ENCODE measurements at regions not wholly inside any gene's neighbourhood (a gene's known extent, or its start where the extent isn't known, plus 50 kb on each side); places are given as distances from the start of the nearest gene placed in this dataset.
A peak's percentile ranks its signal among the peaks of the same experiment; 100 is the strongest.

DNA sequence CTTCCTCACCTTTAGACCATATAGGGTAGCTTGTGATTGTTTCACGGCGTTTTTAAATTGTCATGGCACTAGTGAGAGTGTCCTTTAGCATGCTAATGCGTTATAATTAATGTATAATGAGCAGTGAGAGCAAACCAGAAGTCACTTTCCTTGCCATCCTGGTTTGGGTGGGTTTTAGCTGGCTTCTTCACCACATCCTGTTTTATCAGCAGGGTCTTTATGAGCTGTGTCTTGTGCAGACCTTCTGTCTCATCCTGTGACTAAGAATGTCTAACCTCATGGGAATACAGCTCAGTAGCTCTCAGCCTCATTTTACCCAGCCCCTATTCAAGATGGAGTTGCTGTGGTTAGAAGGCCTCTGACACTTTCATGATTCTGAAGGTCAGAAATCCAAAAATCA lies 370.9 kb upstream of the RBFOX1 start:
- ChIA-PET CTCF (ENCODE audit: partially characterized antibody) (no interaction called here), POLR2A (ENCODE audit: partially characterized antibody) (no interaction called here)
- no peaks in the 10 kb centered on the region for H3K4me1 ChIP-seq (ENCODE audit: insufficient read depth, low read length)
- no peaks in the 10 kb centered on the region for H3K4me1 Mint-ChIP-seq
- H3K27me3 Mint-ChIP-seq, result no peaks in the 10 kb centered on the region
- H3K27ac Mint-ChIP-seq, result no peak overlapping the region
- no peak overlapping the region for H3K4me3 Mint-ChIP-seq
- no peaks in the 10 kb centered on the region for H3K36me3 Mint-ChIP-seq
- H3K36me3 ChIP-seq (ENCODE audit: insufficient read depth, low read length), result no peaks in the 10 kb centered on the region
- H3K27me3 ChIP-seq (ENCODE audit: insufficient read depth, low read length), result no peaks in the 10 kb centered on the region
- H3K4me3 ChIP-seq (ENCODE audit: low read length in 2 of 2), result no peak overlapping the region
- H3K27ac ChIP-seq (ENCODE audit: low read depth, low read length), result no peak overlapping the region
- H3K9me3 ChIP-seq (ENCODE audit: control insufficient read depth in 1 of 2, low read length in 2 of 2), result no peaks in the 10 kb centered on the region
- intact Hi-C loops (cut with micrococcal nuclease), result no loop called here
- no peak for DNase-seq
- H3K9me3 Mint-ChIP-seq, result peaks cover 2 to 33% (median 22%) of the 10 kb centered on the region in 8 donors

GRCh38 chr16:6958184-6958583 lies 374.5 kb upstream of the RBFOX1 start:
- Mint-ChIP-seq H3K4me1 (no peaks in the 10 kb centered on the region), H3K27ac (no peak overlapping the region), H3K4me3 (no peak overlapping the region), H3K36me3 (no peaks in the 10 kb centered on the region), H3K27me3 (no peaks in the 10 kb centered on the region), H3K9me3 (peaks cover 2 to 33% (median 22%) of the 10 kb centered on the region in 8 donors)
- no peaks in the 10 kb centered on the region for H3K27me3 ChIP-seq (ENCODE audit: insufficient read depth, low read length)
- no peak overlapping the region for H3K27ac ChIP-seq (ENCODE audit: low read depth, low read length)
- ChIA-PET CTCF (ENCODE audit: partially characterized antibody) (no interaction called here), POLR2A (ENCODE audit: partially characterized antibody) (no interaction called here)
- H3K4me1 ChIP-seq (ENCODE audit: insufficient read depth, low read length), result no peaks in the 10 kb centered on the region
- no peaks in the 10 kb centered on the region for H3K9me3 ChIP-seq (ENCODE audit: control insufficient read depth in 1 of 2, low read length in 2 of 2)
- DNase-seq, result no peak
- no peak overlapping the region for H3K4me3 ChIP-seq (ENCODE audit: low read length in 2 of 2)
- H3K36me3 ChIP-seq (ENCODE audit: insufficient read depth, low read length), result no peaks in the 10 kb centered on the region
- intact Hi-C loops (cut with micrococcal nuclease), result no loop called here

- Histone ChIP-seq H3K27ac (ENCODE audit: low read depth, low read length) (no peak overlapping the region), H3K4me3 (ENCODE audit: low read length in 2 of 2) (no peak overlapping the region), H3K9me3 (ENCODE audit: control insufficient read depth in 1 of 2, low read length in 2 of 2) (no peaks in the 10 kb centered on the region), H3K36me3 (ENCODE audit: insufficient read depth, low read length) (no peaks in the 10 kb centered on the region), H3K27me3 (ENCODE audit: insufficient read depth, low read length) (no peaks in the 10 kb centered on the region), H3K4me1 (ENCODE audit: insufficient read depth, low read length) (no peaks in the 10 kb centered on the region)
- intact Hi-C loops (cut with micrococcal nuclease), result no loop called here
- Mint-ChIP-seq H3K4me3 (no peak overlapping the region), H3K9me3 (peaks cover 4 to 33% (median 24%) of the 10 kb centered on the region in 8 donors), H3K27me3 (no peaks in the 10 kb centered on the region), H3K4me1 (no peaks in the 10 kb centered on the region), H3K27ac (peak overlapping the region in 1 of 7 donors; percentile 23), H3K36me3 (no peaks in the 10 kb centered on the region)
- CTCF ChIA-PET (ENCODE audit: partially characterized antibody), result no interaction called here
- no peak for DNase-seq
- POLR2A ChIA-PET (ENCODE audit: partially characterized antibody), result no interaction called here
Observed at GRCh38 chr16:6957681-6958080, 375.0 kb upstream of the RBFOX1 start.

GRCh38 chr16:6956511-6956910 lies 376.1 kb upstream of the RBFOX1 start:
- no peaks in the 10 kb centered on the region for H3K4me1 ChIP-seq (ENCODE audit: insufficient read depth, low read length)
- Mint-ChIP-seq H3K27me3 (no peaks in the 10 kb centered on the region), H3K4me3 (no peak overlapping the region), H3K4me1 (no peaks in the 10 kb centered on the region), H3K27ac (no peak overlapping the region), H3K36me3 (no peaks in the 10 kb centered on the region), H3K9me3 (peaks cover 4 to 34% (median 22%) of the 10 kb centered on the region in 8 donors)
- no peaks in the 10 kb centered on the region for H3K27me3 ChIP-seq (ENCODE audit: insufficient read depth, low read length)
- H3K27ac ChIP-seq (ENCODE audit: low read depth, low read length), result no peak overlapping the region
- intact Hi-C loops (cut with micrococcal nuclease), result no loop called here
- no peaks in the 10 kb centered on the region for H3K36me3 ChIP-seq (ENCODE audit: insufficient read depth, low read length)
- ChIA-PET POLR2A (ENCODE audit: partially characterized antibody) (no interaction called here), CTCF (ENCODE audit: partially characterized antibody) (no interaction called here)
- H3K9me3 ChIP-seq (ENCODE audit: control insufficient read depth in 1 of 2, low read length in 2 of 2), result no peaks in the 10 kb centered on the region
- DNase-seq, result no peak
- no peak overlapping the region for H3K4me3 ChIP-seq (ENCODE audit: low read length in 2 of 2)

DNA sequence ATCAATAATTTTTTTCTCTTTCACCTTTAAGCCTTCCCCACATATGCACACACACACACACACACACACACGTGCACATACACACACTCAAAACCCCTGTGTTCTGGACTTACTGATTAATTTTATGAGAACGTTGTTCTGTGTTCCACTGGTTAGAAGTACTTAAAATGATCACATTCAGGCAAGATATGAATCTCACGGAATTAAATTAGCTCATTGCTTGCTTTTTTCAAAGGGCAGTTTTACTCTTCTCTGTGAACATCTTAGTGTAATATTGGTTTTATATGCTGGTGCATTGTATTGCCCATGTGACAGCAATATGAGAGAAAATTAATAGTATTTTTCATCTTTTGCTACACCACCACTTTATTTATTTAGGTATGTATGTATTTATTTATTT lies 377.3 kb upstream of the RBFOX1 start:
- no peak overlapping the region for H3K27ac ChIP-seq (ENCODE audit: low read depth, low read length)
- Mint-ChIP-seq H3K36me3 (no peaks in the 10 kb centered on the region), H3K4me3 (no peak overlapping the region), H3K9me3 (peaks cover 4 to 43% (median 22%) of the 10 kb centered on the region in 8 donors), H3K4me1 (no peaks in the 10 kb centered on the region), H3K27ac (no peak overlapping the region), H3K27me3 (no peaks in the 10 kb centered on the region)
- H3K4me1 ChIP-seq (ENCODE audit: insufficient read depth, low read length), result no peaks in the 10 kb centered on the region
- H3K9me3 ChIP-seq (ENCODE audit: control insufficient read depth in 1 of 2, low read length in 2 of 2), result no peaks in the 10 kb centered on the region
- ChIA-PET CTCF (ENCODE audit: partially characterized antibody) (no interaction called here), POLR2A (ENCODE audit: partially characterized antibody) (no interaction called here)
- H3K36me3 ChIP-seq (ENCODE audit: insufficient read depth, low read length), result no peaks in the 10 kb centered on the region
- no peak overlapping the region for H3K4me3 ChIP-seq (ENCODE audit: low read length in 2 of 2)
- DNase-seq, result no peak
- H3K27me3 ChIP-seq (ENCODE audit: insufficient read depth, low read length), result no peaks in the 10 kb centered on the region
- intact Hi-C loops (cut with micrococcal nuclease), result no loop called here

DNA sequence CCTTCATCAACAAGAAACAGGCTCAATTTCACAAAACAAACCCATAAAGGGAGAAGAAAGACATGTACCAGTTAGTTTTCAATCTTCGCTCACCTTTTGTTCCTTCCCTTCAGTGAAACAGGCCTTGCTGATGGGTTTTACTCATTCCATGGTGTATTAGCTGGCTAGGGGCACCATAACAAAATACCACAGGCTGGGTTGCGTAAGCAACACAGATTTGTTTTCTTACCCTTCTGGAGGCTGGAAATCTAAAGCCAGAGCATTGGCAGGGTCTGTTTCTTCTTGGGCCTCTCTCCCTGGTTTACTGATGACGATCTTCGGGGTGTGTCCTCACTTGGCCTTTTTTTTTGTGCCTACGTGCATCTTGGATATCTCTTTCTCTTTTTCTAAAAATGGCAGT lies 383.4 kb upstream of the RBFOX1 start:
- Mint-ChIP-seq H3K36me3 (no peaks in the 10 kb centered on the region), H3K27ac (no peak overlapping the region), H3K4me3 (no peak overlapping the region), H3K4me1 (no peaks in the 10 kb centered on the region), H3K27me3 (no peaks in the 10 kb centered on the region), H3K9me3 (peaks cover 5 to 34% (median 16%) of the 10 kb centered on the region in 8 donors)
- H3K4me3 ChIP-seq (ENCODE audit: low read length in 2 of 2), result no peak overlapping the region
- no peaks in the 10 kb centered on the region for H3K9me3 ChIP-seq (ENCODE audit: control insufficient read depth in 1 of 2, low read length in 2 of 2)
- H3K27ac ChIP-seq (ENCODE audit: low read depth, low read length), result no peak overlapping the region
- CTCF ChIA-PET (ENCODE audit: partially characterized antibody), result no interaction called here
- POLR2A ChIA-PET (ENCODE audit: partially characterized antibody), result no interaction called here
- no peaks in the 10 kb centered on the region for H3K27me3 ChIP-seq (ENCODE audit: insufficient read depth, low read length)
- intact Hi-C loops (cut with micrococcal nuclease), result no loop called here
- no peaks in the 10 kb centered on the region for H3K4me1 ChIP-seq (ENCODE audit: insufficient read depth, low read length)
- no peaks in the 10 kb centered on the region for H3K36me3 ChIP-seq (ENCODE audit: insufficient read depth, low read length)
- no peak for DNase-seq

DNA sequence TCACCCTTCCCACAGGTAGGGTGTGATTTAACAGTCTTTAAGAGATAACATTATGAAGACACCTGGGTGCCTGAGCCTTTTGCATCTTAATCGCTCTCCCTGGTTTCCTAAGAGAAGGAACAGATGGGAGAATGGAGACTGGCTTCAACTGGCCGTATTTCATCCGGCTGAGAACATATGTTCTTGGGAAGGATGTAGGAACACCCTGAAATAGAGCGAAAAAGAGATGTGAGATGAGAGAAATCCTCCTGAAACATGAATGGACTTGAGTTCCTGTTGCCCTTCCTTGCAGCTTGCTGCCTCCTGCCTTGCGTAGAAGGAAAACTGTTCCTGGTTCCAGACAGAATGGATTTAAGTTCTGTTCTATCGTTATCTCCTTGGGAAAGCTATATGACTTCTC lies 385.4 kb upstream of the RBFOX1 start:
- POLR2A ChIA-PET (ENCODE audit: partially characterized antibody), result no interaction called here
- Mint-ChIP-seq H3K4me3 (no peak overlapping the region), H3K4me1 (no peaks in the 10 kb centered on the region), H3K27me3 (no peaks in the 10 kb centered on the region), H3K9me3 (peaks cover 6 to 37% (median 18%) of the 10 kb centered on the region in 8 donors), H3K27ac (no peak overlapping the region), H3K36me3 (no peaks in the 10 kb centered on the region)
- no peaks in the 10 kb centered on the region for H3K27me3 ChIP-seq (ENCODE audit: insufficient read depth, low read length)
- H3K4me1 ChIP-seq (ENCODE audit: insufficient read depth, low read length), result no peaks in the 10 kb centered on the region
- peaks cover 0 to 3% of the 10 kb centered on the region in 2 donors for H3K9me3 ChIP-seq (ENCODE audit: control insufficient read depth in 1 of 2, low read length in 2 of 2)
- H3K36me3 ChIP-seq (ENCODE audit: insufficient read depth, low read length), result no peaks in the 10 kb centered on the region
- DNase-seq, result no peak
- H3K4me3 ChIP-seq (ENCODE audit: low read length in 2 of 2), result no peak overlapping the region
- intact Hi-C loops (cut with micrococcal nuclease), result no loop called here
- no peak overlapping the region for H3K27ac ChIP-seq (ENCODE audit: low read depth, low read length)
- CTCF ChIA-PET (ENCODE audit: partially characterized antibody), result no interaction called here

DNA sequence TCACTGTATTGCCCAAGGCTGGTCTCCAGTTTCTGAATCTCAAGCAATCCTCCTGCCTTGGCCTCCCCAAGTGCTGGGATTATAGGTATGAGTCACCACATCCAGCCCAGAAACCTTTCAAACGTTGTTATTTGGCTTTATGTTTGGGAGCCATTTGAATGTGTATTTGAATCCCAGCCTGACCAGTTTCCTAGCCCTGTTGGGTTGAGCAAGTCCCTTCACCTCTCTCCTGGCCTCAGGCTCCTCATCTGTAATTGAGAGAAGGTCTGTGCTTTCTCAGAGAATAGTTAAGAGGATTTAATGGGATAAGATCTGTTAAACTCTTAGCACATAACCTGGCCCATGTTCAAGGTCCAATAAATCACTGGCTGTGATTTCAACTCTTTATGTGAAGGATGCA lies 385.8 kb upstream of the RBFOX1 start:
- no peak overlapping the region for H3K27ac Mint-ChIP-seq
- Histone ChIP-seq H3K27ac (ENCODE audit: low read depth, low read length) (no peak overlapping the region), H3K27me3 (ENCODE audit: insufficient read depth, low read length) (no peaks in the 10 kb centered on the region), H3K9me3 (ENCODE audit: control insufficient read depth in 1 of 2, low read length in 2 of 2) (peaks cover 0 to 3% of the 10 kb centered on the region in 2 donors), H3K36me3 (ENCODE audit: insufficient read depth, low read length) (no peaks in the 10 kb centered on the region), H3K4me3 (ENCODE audit: low read length in 2 of 2) (no peak overlapping the region), H3K4me1 (ENCODE audit: insufficient read depth, low read length) (no peaks in the 10 kb centered on the region)
- ChIA-PET CTCF (ENCODE audit: partially characterized antibody) (no interaction called here), POLR2A (ENCODE audit: partially characterized antibody) (no interaction called here)
- H3K9me3 Mint-ChIP-seq, result peaks cover 6 to 37% (median 18%) of the 10 kb centered on the region in 8 donors
- DNase-seq, result no peak
- H3K36me3 Mint-ChIP-seq, result no peaks in the 10 kb centered on the region
- H3K27me3 Mint-ChIP-seq, result no peaks in the 10 kb centered on the region
- H3K4me1 Mint-ChIP-seq, result no peaks in the 10 kb centered on the region
- H3K4me3 Mint-ChIP-seq, result no peak overlapping the region
- intact Hi-C loops (cut with micrococcal nuclease), result no loop called here

Data from CD4-positive, alpha-beta memory T cell (primary cell).